Endothelial cell (in vitro differentiated cells): ENCODE measurements at regions not wholly inside any gene's neighbourhood (a gene's known extent, or its start where the extent isn't known, plus 50 kb on each side); places are given as distances from the start of the nearest gene placed in this dataset.

Experiments
- DNase-seq: peaks from one replicate; pipeline ENCODE4 v3.0.0; 2021; ENCODE audit warnings: low spot score
- H3K27ac Mint-ChIP-seq: one replicate; pipeline ENCODE4 v1.8.0; 2021; ENCODE audit warnings: mixed read lengths, inconsistent platforms; ENCODE audit not compliant: unreplicated experiment
- H3K27me3 Mint-ChIP-seq: one replicate; pipeline ENCODE4 v1.8.0; 2021; ENCODE audit warnings: mild to moderate bottlenecking, moderate library complexity, mixed read lengths, inconsistent platforms; ENCODE audit not compliant: unreplicated experiment
- H3K36me3 Mint-ChIP-seq: one replicate; pipeline ENCODE4 v1.8.0; 2021; ENCODE audit warnings: mild to moderate bottlenecking, low read depth, mixed read lengths, inconsistent platforms; ENCODE audit not compliant: unreplicated experiment
- H3K4me1 Mint-ChIP-seq: one replicate; pipeline ENCODE4 v1.8.0; 2021; ENCODE audit warnings: mild to moderate bottlenecking, mixed read lengths, inconsistent platforms; ENCODE audit not compliant: unreplicated experiment
- H3K4me3 Mint-ChIP-seq: one replicate; pipeline ENCODE4 v1.8.0; 2021; ENCODE audit warnings: mild to moderate bottlenecking, mixed read lengths, inconsistent platforms; ENCODE audit not compliant: unreplicated experiment
- H3K9me3 Mint-ChIP-seq: one replicate; pipeline ENCODE4 v1.8.0; 2021; ENCODE audit warnings: mixed read lengths, inconsistent platforms; ENCODE audit not compliant: unreplicated experiment
- CTCF ChIP-seq: fragments of 200-600 bp; sonication (generic); IDR thresholded peaks from one replicate; pipeline ENCODE4 v1.5.0; 2021; ENCODE audit warnings: antibody characterized with exemption; ENCODE audit not compliant: unreplicated experiment

DNA sequence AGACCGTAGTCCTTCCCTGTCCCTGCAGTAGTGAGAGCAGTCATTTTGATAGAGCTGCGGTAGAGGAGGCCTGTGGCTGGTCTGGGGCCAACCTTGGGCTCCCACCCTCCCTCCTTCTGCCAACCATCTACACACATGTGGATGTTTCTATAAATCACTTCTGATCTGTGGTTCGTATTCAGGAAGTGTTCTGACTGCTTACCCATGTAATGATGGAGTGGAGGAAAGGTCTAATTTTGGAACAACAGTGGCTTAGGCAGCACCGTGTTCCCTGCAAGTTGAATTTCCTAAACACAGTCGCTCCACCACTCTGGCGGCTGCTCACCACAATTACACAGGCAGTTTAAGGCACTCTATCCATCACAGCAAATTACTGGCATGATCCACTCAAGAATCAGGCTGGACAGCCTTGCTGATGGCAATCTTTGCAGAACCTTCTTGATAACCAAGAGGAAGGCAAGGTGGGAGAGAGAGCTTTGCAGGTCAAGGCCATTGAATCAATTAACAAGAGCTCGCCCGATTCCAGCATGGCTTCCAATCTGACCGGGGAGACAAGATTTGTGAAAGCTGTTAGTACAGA lies 104.7 kb upstream of the VEPH1 start:
- DNase-seq: no peak
- Mint-ChIP-seq H3K4me3 (no peak overlapping the region), H3K27ac (no peak overlapping the region), H3K9me3 (no peaks in the 10 kb centered on the region), H3K36me3 (no peaks in the 10 kb centered on the region), H3K4me1 (peaks cover 6% of the 10 kb centered on the region), H3K27me3 (no peaks in the 10 kb centered on the region)
- no peak for TF ChIP-seq CTCF

- no peak overlapping the region for H3K4me3 Mint-ChIP-seq
- H3K36me3 Mint-ChIP-seq: no peaks in the 10 kb centered on the region
- DNase-seq: no peak
- no peaks in the 10 kb centered on the region for H3K9me3 Mint-ChIP-seq
- H3K4me1 Mint-ChIP-seq: peaks cover 6% of the 10 kb centered on the region
- no peak for TF ChIP-seq CTCF
- H3K27me3 Mint-ChIP-seq: no peaks in the 10 kb centered on the region
- H3K27ac Mint-ChIP-seq: no peak overlapping the region
Observed at GRCh38 chr3:157606852-157607197, 103.6 kb upstream of the VEPH1 start.

DNA sequence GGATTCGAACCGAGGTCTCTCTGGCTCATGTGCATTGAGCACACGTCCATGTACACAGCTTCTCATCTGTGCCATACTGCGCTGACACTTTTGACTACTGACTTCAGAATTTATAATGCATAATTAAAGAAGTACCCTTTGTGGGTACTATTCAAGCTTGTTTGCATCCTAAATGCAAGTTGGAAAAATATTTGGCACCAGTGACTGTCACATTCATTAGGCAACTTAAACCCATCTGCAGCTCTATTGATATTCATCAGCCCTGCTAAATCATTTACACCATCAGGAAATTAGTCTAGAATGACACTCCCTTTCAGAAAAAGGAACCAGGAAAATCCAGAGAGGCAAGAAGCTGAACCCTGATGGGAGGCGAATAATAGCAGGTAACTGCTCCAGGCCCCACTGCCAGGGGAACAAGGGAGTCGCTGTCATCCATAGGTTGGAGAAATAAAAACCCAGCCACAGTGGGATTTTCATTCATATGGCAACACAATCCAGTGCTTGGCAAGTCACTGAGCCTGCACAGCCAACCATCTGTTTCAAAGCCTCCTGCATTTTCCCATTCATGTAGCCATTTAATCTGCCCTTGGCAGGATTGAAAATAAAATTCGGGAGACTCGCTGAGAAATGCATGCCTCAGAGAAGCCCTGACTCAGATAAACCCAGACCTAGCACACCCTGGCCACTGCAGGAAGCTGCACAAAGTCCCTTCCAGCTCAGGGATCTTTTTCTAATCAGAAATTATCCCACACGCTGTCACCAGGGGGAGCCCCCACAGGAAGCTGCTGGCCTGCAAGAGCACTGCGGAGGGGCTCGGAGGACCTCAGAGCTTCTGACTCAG lies 103.0 kb upstream of the VEPH1 start:
- no peaks in the 10 kb centered on the region for H3K9me3 Mint-ChIP-seq
- peak; percentile 86 for DNase-seq
- H3K27me3 Mint-ChIP-seq: no peaks in the 10 kb centered on the region
- peak; percentile 79 for TF ChIP-seq CTCF
- peaks cover 6% of the 10 kb centered on the region for H3K4me1 Mint-ChIP-seq
- no peak overlapping the region for H3K27ac Mint-ChIP-seq
- H3K36me3 Mint-ChIP-seq: no peaks in the 10 kb centered on the region
- H3K4me3 Mint-ChIP-seq: no peak overlapping the region

DNA sequence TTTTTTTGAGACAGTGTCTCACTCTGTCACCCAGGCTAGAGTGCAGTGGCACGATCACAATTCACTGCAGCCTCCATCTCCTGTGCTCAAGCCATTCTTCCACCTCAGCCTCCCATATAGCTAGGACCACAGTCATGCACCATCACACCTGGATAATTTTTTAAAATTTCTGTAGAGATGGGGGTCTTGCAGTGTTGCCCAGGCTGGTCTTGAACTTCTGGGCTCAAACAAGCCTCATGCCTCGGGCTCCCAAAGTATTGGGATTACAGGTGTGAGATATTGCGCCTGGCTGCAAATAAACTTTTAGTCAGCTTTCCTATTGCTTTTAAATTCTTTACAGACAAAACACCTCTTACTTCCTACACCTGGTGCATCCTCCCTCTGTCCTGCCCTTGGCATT lies 102.1 kb upstream of the VEPH1 start:
- Mint-ChIP-seq H3K27ac (no peak overlapping the region), H3K36me3 (no peaks in the 10 kb centered on the region), H3K9me3 (no peaks in the 10 kb centered on the region), H3K4me3 (no peak overlapping the region), H3K4me1 (peaks cover 3% of the 10 kb centered on the region), H3K27me3 (no peaks in the 10 kb centered on the region)
- no peak for TF ChIP-seq CTCF
- DNase-seq: no peak

DNA sequence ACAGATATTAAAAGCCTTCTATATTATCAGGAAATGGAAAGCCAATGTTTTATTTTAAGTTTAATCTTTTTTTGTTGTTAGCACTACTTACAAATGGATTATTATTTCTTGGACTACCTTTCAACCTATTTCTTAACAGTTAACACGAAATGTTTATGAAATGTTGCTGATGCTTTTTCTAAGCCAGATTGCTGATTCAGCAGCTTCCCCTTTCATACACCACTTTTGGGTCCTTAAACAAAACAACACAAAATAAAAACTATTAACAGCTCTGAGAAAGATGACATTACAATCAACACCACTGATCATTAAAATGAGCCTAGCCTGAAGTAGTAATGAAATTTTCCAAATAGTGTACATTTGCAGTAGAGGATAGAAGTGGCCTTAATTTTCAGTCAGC lies 99.2 kb upstream of the VEPH1 start:
- H3K27ac Mint-ChIP-seq: no peak overlapping the region
- no peaks in the 10 kb centered on the region for H3K36me3 Mint-ChIP-seq
- no peak for TF ChIP-seq CTCF
- H3K27me3 Mint-ChIP-seq: no peaks in the 10 kb centered on the region
- peaks cover 3% of the 10 kb centered on the region for H3K4me1 Mint-ChIP-seq
- no peak for DNase-seq
- H3K9me3 Mint-ChIP-seq: no peaks in the 10 kb centered on the region
- no peak overlapping the region for H3K4me3 Mint-ChIP-seq
